ENCODE measurements at regions not wholly inside any gene's neighbourhood (a gene's known extent, or its start where the extent isn't known, plus 50 kb on each side); places are given as distances from the start of the nearest gene placed in this dataset.

DNA sequence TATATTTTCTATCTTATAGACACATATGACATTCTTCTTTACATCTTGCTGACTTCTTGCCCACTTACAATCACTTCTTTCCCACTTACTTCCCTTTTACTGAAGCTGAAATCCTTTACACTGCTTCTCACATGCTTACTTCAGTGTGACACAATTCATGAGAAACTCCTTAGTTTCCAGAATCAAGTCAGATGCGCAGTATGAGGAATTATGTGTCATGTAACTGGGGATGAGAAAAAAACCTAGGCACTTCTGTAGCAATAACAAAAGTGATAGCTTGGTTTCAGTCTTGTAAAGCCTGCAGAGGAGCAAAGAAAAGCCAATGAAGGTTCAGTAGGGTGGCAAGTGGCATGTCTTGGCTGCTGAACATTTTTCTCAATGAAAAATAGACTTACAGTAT is 566.2 kb upstream of the RGS18 start:
- H3K27ac Mint-ChIP-seq: no peak overlapping the region
- no peaks in the 10 kb centered on the region for H3K4me1 Mint-ChIP-seq
- peaks cover 6 to 57% (median 22%) of the 10 kb centered on the region in 6 donors for H3K9me3 Mint-ChIP-seq
- H3K27me3 Mint-ChIP-seq (ENCODE audit: low read depth in 3 of 3): no peaks in the 10 kb centered on the region
- DNase-seq: no peak
- H3K36me3 Mint-ChIP-seq: no peaks in the 10 kb centered on the region
- no peak overlapping the region for H3K4me3 Mint-ChIP-seq

GRCh38 chr1:191592907-191593306 is 565.4 kb upstream of the RGS18 start:
- Mint-ChIP-seq H3K27ac (no peak overlapping the region), H3K4me3 (no peak overlapping the region), H3K27me3 (ENCODE audit: low read depth in 3 of 3) (no peaks in the 10 kb centered on the region), H3K36me3 (no peaks in the 10 kb centered on the region), H3K4me1 (no peaks in the 10 kb centered on the region), H3K9me3 (peaks cover 6 to 57% (median 23%) of the 10 kb centered on the region in 6 donors)
- no peak for DNase-seq

DNA sequence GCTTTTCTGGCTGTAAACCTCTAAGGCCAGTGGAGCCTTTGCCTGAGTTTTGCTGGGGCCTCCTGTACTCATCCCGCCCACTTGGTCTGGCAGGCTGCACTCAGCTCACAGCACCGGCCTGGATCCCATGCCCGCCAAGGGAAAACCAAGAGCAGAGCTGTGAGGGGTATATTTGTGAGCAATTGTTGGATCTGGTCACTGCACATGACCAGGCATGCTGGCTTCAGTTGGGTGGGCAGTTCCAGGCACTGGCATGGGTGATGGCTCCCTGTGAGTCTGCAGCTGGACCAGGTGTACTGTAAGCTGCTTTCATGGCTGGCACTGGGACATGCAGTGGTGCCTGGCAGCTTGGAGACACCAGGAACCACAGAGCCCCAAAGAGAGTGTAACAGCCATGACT is 563.1 kb upstream of the RGS18 start:
- H3K27ac Mint-ChIP-seq: no peak overlapping the region
- H3K27me3 Mint-ChIP-seq (ENCODE audit: low read depth in 3 of 3): no peaks in the 10 kb centered on the region
- H3K4me3 Mint-ChIP-seq: no peak overlapping the region

GRCh38 chr1:191608367-191608766 is 549.9 kb upstream of the RGS18 start:
- no peak overlapping the region for H3K27ac Mint-ChIP-seq
- H3K4me3 Mint-ChIP-seq: no peak overlapping the region
- H3K4me1 Mint-ChIP-seq: no peaks in the 10 kb centered on the region
- no peak for DNase-seq
- H3K9me3 Mint-ChIP-seq: peaks cover 2 to 19% (median 9%) of the 10 kb centered on the region in 6 donors
- H3K27me3 Mint-ChIP-seq (ENCODE audit: low read depth in 3 of 3): peaks cover 0 to 2% (median 0%) of the 10 kb centered on the region in 3 donors
- H3K36me3 Mint-ChIP-seq: no peaks in the 10 kb centered on the region

More for the DNA sequence above, 563.1 kb upstream of the RGS18 start:
- Mint-ChIP-seq H3K4me1 (no peaks in the 10 kb centered on the region), H3K36me3 (no peaks in the 10 kb centered on the region), H3K9me3 (peaks cover 2 to 46% (median 19%) of the 10 kb centered on the region in 6 donors)
- DNase-seq: no peak

GRCh38 chr1:191609305-191609704 is 549.0 kb upstream of the RGS18 start:
- Mint-ChIP-seq H3K36me3 (no peaks in the 10 kb centered on the region), H3K9me3 (peaks cover 3 to 26% (median 10%) of the 10 kb centered on the region in 6 donors), H3K27me3 (ENCODE audit: low read depth in 3 of 3) (peaks cover 0 to 2% (median 0%) of the 10 kb centered on the region in 3 donors), H3K27ac (no peak overlapping the region), H3K4me1 (no peaks in the 10 kb centered on the region), H3K4me3 (no peak overlapping the region)
- no peak for DNase-seq

DNA sequence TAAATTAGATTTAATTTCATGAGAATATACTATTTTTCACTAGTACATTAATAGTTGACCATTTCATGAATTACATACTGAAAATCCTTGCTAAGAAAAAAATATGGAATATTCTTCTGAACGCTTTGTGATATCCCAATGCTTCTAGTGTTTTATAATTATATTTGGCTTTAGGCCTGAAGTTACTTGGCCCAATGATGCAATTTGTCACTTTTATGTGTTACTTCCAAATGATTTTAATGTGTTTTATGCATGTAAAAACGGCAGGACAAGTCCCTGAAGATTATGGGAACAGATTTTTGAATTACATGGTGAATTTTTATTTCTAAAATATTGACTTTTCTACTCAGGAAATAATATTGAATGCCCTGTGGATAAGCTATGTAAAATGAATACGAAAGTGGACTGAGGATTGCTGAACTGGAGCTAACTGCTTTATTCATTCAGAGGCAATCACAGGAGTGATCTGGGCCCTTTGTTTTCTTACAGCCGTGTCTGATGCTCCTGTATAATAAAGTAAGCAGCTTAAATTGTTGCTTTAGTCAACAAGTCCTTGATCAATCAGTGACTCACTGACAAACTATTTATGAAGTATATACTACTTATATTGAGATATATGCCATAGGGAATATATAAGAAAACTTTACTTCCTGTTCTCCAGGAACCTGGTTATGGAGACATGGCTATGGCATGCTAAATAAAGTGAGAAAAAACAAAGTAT is 543.0 kb upstream of the RGS18 start:
- Mint-ChIP-seq H3K27ac (no peak overlapping the region), H3K9me3 (peaks cover 7 to 46% (median 20%) of the 10 kb centered on the region in 6 donors), H3K4me3 (no peak overlapping the region), H3K27me3 (ENCODE audit: low read depth in 3 of 3) (no peaks in the 10 kb centered on the region), H3K36me3 (no peaks in the 10 kb centered on the region), H3K4me1 (no peaks in the 10 kb centered on the region)
- DNase-seq: no peak

- Mint-ChIP-seq H3K27me3 (ENCODE audit: low read depth in 3 of 3) (no peaks in the 10 kb centered on the region), H3K4me3 (no peak overlapping the region), H3K4me1 (no peaks in the 10 kb centered on the region), H3K27ac (no peak overlapping the region), H3K36me3 (no peaks in the 10 kb centered on the region), H3K9me3 (peaks cover 2 to 50% (median 14%) of the 10 kb centered on the region in 6 donors)
- DNase-seq: no peak
Observed at GRCh38 chr1:191618181-191618580, 540.1 kb upstream of the RGS18 start.

DNA sequence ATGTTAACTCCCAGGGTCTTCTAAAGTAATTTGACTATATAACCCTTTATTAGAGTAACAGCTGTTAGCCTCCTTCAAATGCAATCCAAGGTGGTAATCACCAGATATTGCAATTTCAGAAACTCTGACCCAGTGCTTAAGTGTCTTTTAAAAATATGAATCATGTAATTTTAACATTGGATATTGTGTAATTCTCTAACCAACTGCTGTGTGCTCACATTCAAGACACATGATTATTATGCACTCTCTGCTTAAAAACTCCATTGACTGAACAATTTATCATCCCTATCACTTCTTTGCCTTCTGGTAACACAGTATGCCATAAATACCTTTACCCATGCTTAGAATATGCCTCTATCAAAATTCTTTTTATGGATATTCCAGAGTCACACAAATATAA is 537.4 kb upstream of the RGS18 start:
- H3K36me3 Mint-ChIP-seq: no peaks in the 10 kb centered on the region
- peaks cover 2 to 32% (median 12%) of the 10 kb centered on the region in 6 donors for H3K9me3 Mint-ChIP-seq
- no peak overlapping the region for H3K27ac Mint-ChIP-seq
- no peaks in the 10 kb centered on the region for H3K4me1 Mint-ChIP-seq
- no peak overlapping the region for H3K4me3 Mint-ChIP-seq
- DNase-seq: no peak
- no peaks in the 10 kb centered on the region for H3K27me3 Mint-ChIP-seq (ENCODE audit: low read depth in 3 of 3)

DNA sequence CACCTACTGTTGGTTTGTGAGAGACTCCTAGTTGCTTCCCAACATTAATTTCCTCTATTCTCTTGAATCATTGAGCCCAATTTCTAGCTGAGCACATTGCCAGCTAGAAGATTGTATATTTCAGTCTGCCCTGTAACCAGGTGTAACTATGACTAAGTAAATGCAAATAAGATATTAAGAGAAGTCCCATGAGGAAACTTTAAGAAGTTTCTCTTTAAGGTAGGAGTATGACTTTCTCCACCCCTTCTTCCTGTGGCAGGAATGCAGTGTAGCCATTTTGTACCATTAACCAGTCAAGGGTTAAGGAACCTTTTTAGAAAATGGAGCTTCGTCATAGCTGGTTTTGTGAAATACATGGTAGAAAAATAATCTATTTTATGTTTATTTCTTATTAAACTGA is 534.2 kb upstream of the RGS18 start:
- H3K4me1 Mint-ChIP-seq: no peaks in the 10 kb centered on the region
- H3K9me3 Mint-ChIP-seq: peaks cover 5 to 16% (median 7%) of the 10 kb centered on the region in 6 donors
- no peaks in the 10 kb centered on the region for H3K27me3 Mint-ChIP-seq (ENCODE audit: low read depth in 3 of 3)
- no peaks in the 10 kb centered on the region for H3K36me3 Mint-ChIP-seq
- no peak for DNase-seq
- no peak overlapping the region for H3K27ac Mint-ChIP-seq
- H3K4me3 Mint-ChIP-seq: no peak overlapping the region

DNA sequence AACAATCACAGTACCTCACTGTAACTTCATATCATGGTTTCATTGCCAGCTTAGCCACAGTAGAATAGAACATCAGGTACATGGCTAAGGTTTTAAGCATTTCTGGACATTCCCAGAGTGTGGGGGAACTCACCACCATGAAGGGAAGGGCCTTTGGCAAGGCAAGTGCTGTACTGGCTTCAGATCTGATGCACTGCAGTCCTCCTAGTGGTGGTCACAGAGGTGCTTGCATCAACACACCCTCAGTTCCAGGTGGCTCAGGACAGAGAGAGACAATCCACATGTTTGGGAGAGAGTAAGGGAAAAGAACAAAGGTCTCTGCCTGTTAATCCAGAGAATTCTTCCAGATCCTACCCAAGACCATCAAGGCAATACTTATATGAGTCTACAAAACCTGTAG is 528.4 kb upstream of the RGS18 start:
- peaks cover 0 to 4% (median 0%) of the 10 kb centered on the region in 3 donors for H3K36me3 Mint-ChIP-seq
- peaks cover 13 to 48% (median 26%) of the 10 kb centered on the region in 6 donors for H3K9me3 Mint-ChIP-seq
- no peak for DNase-seq
- H3K27ac Mint-ChIP-seq: no peak overlapping the region
- H3K4me1 Mint-ChIP-seq: no peaks in the 10 kb centered on the region
- H3K27me3 Mint-ChIP-seq (ENCODE audit: low read depth in 3 of 3): no peaks in the 10 kb centered on the region
- H3K4me3 Mint-ChIP-seq: no peak overlapping the region

DNA sequence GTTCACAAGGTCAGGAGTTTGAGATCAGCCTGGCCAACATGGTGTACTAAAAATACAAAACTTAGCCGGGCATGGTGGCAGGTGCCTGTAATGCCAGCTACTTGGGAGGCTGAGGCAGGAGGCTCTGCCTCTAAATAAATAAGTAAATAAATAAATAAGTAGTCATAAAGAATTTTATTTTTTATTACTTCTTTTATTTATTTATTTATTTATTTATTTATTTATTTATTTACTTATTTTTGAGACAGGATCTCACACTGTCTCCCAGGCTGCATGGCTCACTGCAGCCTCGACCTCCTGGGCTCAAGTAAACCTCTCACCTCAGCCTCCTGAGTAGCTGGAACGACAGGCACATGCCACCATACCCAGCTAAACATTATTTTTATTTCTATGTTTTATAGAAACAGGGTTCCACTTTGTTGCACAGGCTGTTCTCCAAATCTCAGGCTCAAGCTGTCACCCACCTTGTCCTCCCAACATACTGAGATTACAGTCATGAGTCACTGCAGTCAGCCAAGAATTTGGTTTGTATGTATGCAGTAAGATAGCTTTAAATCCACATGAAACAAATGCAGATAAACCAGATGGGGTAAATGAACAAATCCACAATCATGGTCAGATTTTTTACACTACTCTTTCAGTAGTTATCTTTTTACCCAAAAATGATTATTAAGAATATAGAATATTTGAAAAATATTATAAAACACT is 523.3 kb upstream of the RGS18 start:
- no peaks in the 10 kb centered on the region for H3K4me1 Mint-ChIP-seq
- no peak overlapping the region for H3K27ac Mint-ChIP-seq
- no peak overlapping the region for H3K4me3 Mint-ChIP-seq
- DNase-seq: no peak
- no peaks in the 10 kb centered on the region for H3K27me3 Mint-ChIP-seq (ENCODE audit: low read depth in 3 of 3)
- H3K9me3 Mint-ChIP-seq: peaks cover 10 to 53% (median 27%) of the 10 kb centered on the region in 6 donors
- peaks cover 0 to 6% (median 0%) of the 10 kb centered on the region in 3 donors for H3K36me3 Mint-ChIP-seq

- no peaks in the 10 kb centered on the region for H3K4me1 Mint-ChIP-seq
- no peak overlapping the region for H3K4me3 Mint-ChIP-seq
- peaks cover 0 to 4% (median 0%) of the 10 kb centered on the region in 3 donors for H3K36me3 Mint-ChIP-seq
- H3K27me3 Mint-ChIP-seq (ENCODE audit: low read depth in 3 of 3): peaks cover 0 to 2% (median 0%) of the 10 kb centered on the region in 3 donors
- DNase-seq: no peak
- H3K9me3 Mint-ChIP-seq: peaks cover 10 to 41% (median 20%) of the 10 kb centered on the region in 6 donors
- H3K27ac Mint-ChIP-seq: no peak overlapping the region
Observed at GRCh38 chr1:191636345-191636744, 521.9 kb upstream of the RGS18 start.

DNA sequence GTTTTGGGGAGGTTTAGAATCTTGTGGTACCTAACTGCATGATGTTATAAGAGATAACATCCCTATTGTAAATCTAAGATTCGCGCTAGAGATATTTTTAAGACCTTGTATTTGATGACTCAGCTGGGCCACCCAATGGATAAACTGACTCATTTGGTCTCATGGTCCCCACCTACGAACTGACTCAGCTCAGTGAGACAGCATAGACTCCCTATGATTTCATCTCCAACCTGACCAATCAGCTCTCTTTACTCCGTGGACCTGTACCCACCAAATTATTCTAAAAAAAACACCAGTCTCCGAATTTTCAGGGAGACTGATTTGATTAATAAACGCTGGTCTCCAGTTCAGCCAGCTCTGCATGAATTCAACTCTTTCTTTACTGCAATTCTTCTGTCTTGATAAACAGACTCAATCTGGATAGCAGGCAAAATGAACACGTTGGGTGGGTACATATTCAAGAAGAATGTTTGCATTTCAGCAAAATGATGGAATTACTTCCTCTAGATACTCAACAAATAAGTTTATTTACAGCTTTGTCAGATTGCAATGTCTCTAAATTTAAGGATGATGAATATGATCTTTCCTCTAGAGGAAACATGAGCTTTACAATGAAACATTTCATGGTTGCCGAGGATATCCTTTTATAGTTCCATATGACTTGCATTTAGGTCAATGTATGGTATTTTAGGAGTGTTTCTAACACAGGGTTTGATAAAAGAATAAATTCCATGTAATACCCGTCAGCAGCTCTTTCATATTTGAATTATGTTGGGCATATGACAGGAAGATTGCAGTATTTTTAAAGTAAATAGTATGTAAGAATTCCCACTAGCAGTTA is 516.6 kb upstream of the RGS18 start:
- DNase-seq: no peak
- Mint-ChIP-seq H3K27ac (no peak overlapping the region), H3K36me3 (peaks cover 0 to 4% (median 0%) of the 10 kb centered on the region in 3 donors), H3K4me1 (no peaks in the 10 kb centered on the region), H3K4me3 (no peak overlapping the region), H3K27me3 (ENCODE audit: low read depth in 3 of 3) (peaks cover 0 to 2% (median 2%) of the 10 kb centered on the region in 3 donors), H3K9me3 (peaks cover 0 to 36% (median 13%) of the 10 kb centered on the region in 6 donors)

DNA sequence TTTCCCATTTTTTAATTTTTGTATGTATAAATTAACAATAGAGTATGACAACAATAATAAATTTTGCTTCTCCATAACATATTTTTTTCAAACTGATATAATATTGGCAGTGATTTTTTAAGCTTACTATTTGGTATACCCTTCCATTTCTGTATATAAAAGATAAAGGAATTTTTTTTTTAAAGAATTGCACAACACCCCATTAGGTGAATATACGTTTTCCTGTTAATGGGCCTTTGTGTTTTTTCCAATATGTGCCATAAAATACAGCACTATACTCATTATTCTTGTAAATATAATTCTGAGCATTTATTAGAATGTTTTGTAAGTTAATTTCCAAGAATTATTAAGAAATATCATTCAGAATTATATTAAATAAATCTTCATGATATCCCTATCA is 515.2 kb upstream of the RGS18 start:
- Mint-ChIP-seq H3K9me3 (peaks cover 0 to 29% (median 10%) of the 10 kb centered on the region in 6 donors), H3K27me3 (ENCODE audit: low read depth in 3 of 3) (peaks cover 0 to 2% (median 2%) of the 10 kb centered on the region in 3 donors), H3K36me3 (no peaks in the 10 kb centered on the region), H3K4me1 (no peaks in the 10 kb centered on the region), H3K27ac (no peak overlapping the region), H3K4me3 (no peak overlapping the region)
- no peak for DNase-seq

Data from immature natural killer cell (primary cell).